Endodermal cell (in vitro differentiated cells): ENCODE measurements at regions not wholly inside any gene's neighbourhood (a gene's known extent, or its start where the extent isn't known, plus 50 kb on each side); places are given as distances from the start of the nearest gene placed in this dataset.
"Not testable (repeated sequence)": the region's sequence is repeated elsewhere in the genome, so short reads cannot be mapped to it uniquely, and the experiment has no call there.

Experiments
- DNase-seq: peaks from one replicate; pipeline ENCODE4 v3.0.0-alpha.2; 2017
- H3K27ac ChIP-seq: 2 replicates; pipeline ENCODE4 v1.5.1; 2013; ENCODE audit warnings: mild to moderate bottlenecking, low read depth, low read length, moderate library complexity
- H3K27me3 ChIP-seq: 2 replicates; pipeline ENCODE4 v1.6.1; 2013; ENCODE audit warnings: mild to moderate bottlenecking, low read length, moderate library complexity; ENCODE audit not compliant: insufficient read depth, control insufficient read depth, poor library complexity, severe bottlenecking
- H3K36me3 ChIP-seq: 2 replicates; pipeline ENCODE4 v1.7.0; 2013; ENCODE audit warnings: mild to moderate bottlenecking, low read length, moderate library complexity; ENCODE audit not compliant: control insufficient read depth, insufficient read depth
- H3K4me1 ChIP-seq: one replicate; pipeline ENCODE4 v1.7.0; 2013; ENCODE audit warnings: low read length; ENCODE audit not compliant: control insufficient read depth, insufficient read depth
- H3K4me3 ChIP-seq: 2 replicates; pipeline ENCODE4 v1.5.1; 2013; ENCODE audit warnings: mild to moderate bottlenecking, low read length, moderate library complexity
- H3K9ac ChIP-seq: 2 replicates; pipeline ENCODE4 v1.6.1; 2013; ENCODE audit warnings: mild to moderate bottlenecking, low read length, moderate library complexity; ENCODE audit not compliant: poor library complexity, severe bottlenecking; ENCODE audit errors: extremely low read depth
- H3K9me3 ChIP-seq: 2 replicates; pipeline ENCODE4 v1.6.1; 2013; ENCODE audit warnings: mild to moderate bottlenecking, low read length, moderate library complexity; ENCODE audit not compliant: control insufficient read depth
- H3K27ac Mint-ChIP-seq: 2 replicates; pipeline ENCODE4 v1.8.0; 2020; ENCODE audit warnings: mixed read lengths
- H3K27me3 Mint-ChIP-seq: 2 replicates; pipeline ENCODE4 v1.8.0; 2021; ENCODE audit warnings: mild to moderate bottlenecking, mixed read lengths; ENCODE audit not compliant: insufficient read depth
- H3K36me3 Mint-ChIP-seq: 2 replicates; pipeline ENCODE4 v1.8.0; 2020; ENCODE audit warnings: low read depth, mixed read lengths
- H3K4me1 Mint-ChIP-seq: 2 replicates; pipeline ENCODE4 v1.8.0; 2020; ENCODE audit warnings: mixed read lengths
- H3K4me3 Mint-ChIP-seq: 2 replicates; pipeline ENCODE4 v1.8.0; 2020; ENCODE audit warnings: mild to moderate bottlenecking, moderate library complexity, mixed read lengths
- H3K9me3 Mint-ChIP-seq: 2 replicates; pipeline ENCODE4 v1.8.0; 2020; ENCODE audit warnings: mild to moderate bottlenecking, mixed read lengths
- WGBS, 2 experiments: methylation state at CpG; one replicate each; pipeline versions ENCODE4 v1.1.5 to v1.1.7; 2013; ENCODE audit warnings: missing lambda C conversion rate in 2 of 2, mixed read lengths in 1 of 2; ENCODE audit not compliant: insufficient coverage in 1 of 2, insufficient read length in 1 of 2; 5-methylcytosine and 5-hydroxymethylcytosine counted together
- TF ChIP-seq, protein P1 (sequence below): fragments of 200-600 bp; sonication (generic); conservative IDR thresholded peaks from 2 replicates; pipeline ENCODE4 v1.5.0; 2021; ENCODE audit warnings: antibody characterized with exemption, mild to moderate bottlenecking

DNA sequence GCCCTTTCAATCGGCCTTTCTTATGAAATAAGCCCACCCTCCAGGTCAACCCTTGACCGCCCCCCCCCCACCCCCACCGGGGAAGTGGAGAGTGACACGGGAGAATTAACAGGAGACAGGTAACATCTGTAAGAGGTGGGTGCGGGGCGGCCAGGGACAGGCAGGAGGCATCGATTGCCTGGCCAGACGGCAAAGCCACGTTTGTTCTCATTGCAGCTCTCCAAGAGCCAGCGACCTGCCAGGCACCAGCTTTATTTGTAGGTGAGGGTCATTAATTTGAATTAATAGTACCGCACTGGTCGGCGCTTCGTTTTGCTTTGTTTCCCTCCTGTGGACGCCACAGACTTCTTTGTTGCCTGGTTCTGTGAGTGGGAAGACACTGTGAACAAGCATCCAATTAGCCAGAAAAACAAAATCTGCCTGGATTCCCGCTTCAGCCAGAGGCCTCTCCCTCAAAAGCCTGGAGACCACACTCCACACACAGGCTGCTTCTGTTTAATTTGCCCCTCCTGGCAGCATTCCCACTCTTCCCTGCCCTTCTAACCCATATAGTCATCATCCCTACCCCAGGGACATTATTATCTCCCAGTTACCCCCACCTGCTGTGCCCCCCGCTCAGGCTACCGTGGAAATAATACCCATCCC is 104.5 kb upstream of the OPCML start:
- Histone ChIP-seq H3K27ac (no peak overlapping the region), H3K4me3 (no peak overlapping the region), H3K9ac (no peak overlapping the region), H3K36me3 (no peaks in the 10 kb centered on the region), H3K4me1 (no peaks in the 10 kb centered on the region), H3K9me3 (no peaks in the 10 kb centered on the region), H3K27me3 (peaks cover 19% of the 10 kb centered on the region)
- Mint-ChIP-seq H3K4me1 (peaks cover 37% of the 10 kb centered on the region), H3K27ac (no peak overlapping the region), H3K36me3 (no peaks in the 10 kb centered on the region), H3K9me3 (peaks cover 3% of the 10 kb centered on the region), H3K27me3 (peaks cover 71% of the 10 kb centered on the region), H3K4me3 (no peak overlapping the region)
- 71 to 90% methylated on average over 5 to 17 of the region's 18 CpGs for WGBS, 2 experiments
- DNase-seq, result peak; percentile 59
- TF ChIP-seq, protein P1, sequence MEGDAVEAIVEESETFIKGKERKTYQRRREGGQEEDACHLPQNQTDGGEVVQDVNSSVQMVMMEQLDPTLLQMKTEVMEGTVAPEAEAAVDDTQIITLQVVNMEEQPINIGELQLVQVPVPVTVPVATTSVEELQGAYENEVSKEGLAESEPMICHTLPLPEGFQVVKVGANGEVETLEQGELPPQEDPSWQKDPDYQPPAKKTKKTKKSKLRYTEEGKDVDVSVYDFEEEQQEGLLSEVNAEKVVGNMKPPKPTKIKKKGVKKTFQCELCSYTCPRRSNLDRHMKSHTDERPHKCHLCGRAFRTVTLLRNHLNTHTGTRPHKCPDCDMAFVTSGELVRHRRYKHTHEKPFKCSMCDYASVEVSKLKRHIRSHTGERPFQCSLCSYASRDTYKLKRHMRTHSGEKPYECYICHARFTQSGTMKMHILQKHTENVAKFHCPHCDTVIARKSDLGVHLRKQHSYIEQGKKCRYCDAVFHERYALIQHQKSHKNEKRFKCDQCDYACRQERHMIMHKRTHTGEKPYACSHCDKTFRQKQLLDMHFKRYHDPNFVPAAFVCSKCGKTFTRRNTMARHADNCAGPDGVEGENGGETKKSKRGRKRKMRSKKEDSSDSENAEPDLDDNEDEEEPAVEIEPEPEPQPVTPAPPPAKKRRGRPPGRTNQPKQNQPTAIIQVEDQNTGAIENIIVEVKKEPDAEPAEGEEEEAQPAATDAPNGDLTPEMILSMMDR, result no peak

DNA sequence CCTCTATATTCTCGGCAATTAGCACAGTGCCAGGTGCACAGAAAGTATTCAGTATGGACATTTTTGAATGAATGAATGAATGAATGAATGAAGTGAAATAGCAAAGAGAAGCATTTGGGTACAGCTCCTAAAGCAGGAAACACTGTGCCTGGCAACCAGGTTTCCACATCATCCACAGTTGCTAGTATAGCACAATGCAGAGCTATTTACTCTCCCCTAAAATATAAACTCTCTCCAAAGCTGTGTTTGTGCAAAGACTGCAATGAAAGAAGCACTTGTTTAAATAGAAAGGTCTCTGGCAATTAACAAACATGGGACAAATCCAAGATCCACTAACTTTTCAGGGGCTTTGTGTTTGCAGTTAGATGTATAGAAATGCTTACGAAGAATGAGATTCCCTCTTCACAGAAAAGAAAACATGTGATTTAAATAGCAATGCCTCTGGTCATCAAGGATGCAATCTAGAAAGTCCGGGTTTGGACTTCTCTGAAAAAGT is 103.0 kb upstream of the OPCML start:
- Histone ChIP-seq H3K4me3 (no peak overlapping the region), H3K27me3 (peaks cover 19% of the 10 kb centered on the region), H3K4me1 (no peaks in the 10 kb centered on the region), H3K36me3 (no peaks in the 10 kb centered on the region), H3K9ac (no peak overlapping the region), H3K27ac (no peak overlapping the region), H3K9me3 (no peaks in the 10 kb centered on the region)
- no peak for DNase-seq
- H3K4me3 Mint-ChIP-seq, result no peak overlapping the region
- H3K36me3 Mint-ChIP-seq, result no peaks in the 10 kb centered on the region
- WGBS, 2 experiments, result 90% methylated on average over 1 to 3 of the region's 3 CpGs
- peaks cover 71% of the 10 kb centered on the region for H3K27me3 Mint-ChIP-seq
- H3K9me3 Mint-ChIP-seq, result no peaks in the 10 kb centered on the region
- TF ChIP-seq, protein P1, result no peak
- H3K4me1 Mint-ChIP-seq, result peaks cover 37% of the 10 kb centered on the region
- no peak overlapping the region for H3K27ac Mint-ChIP-seq

DNA sequence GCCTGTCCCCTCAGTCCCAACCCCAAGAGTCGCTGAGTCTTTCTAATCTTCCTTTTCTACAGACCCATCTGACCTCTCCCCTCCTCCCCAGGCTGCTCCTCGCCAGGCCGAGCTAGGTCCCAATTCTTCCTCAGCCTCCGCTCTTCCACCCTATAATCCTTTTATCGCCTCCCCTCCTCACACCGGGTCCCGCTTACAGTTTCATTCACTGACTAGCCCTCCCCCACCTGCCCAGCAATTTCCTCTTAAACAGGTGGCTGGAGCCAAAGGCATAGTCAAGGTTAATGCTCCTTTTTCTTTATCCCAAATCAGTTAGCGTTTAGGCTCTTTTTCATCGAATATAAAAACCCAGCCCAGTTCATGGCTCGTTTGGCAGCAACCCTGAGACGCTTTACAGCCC is 96.1 kb upstream of the OPCML start:
- 17 to 25% methylated on average over 2 to 10 of the region's 11 CpGs for WGBS, 2 experiments
- Mint-ChIP-seq H3K4me1 (peaks cover 44% of the 10 kb centered on the region), H3K27ac (peak overlapping the region; percentile 19), H3K27me3 (peaks cover 31% of the 10 kb centered on the region)
- H3K9me3 ChIP-seq, H3K27ac ChIP-seq, H3K36me3 ChIP-seq, H3K4me1 ChIP-seq, H3K9ac ChIP-seq, H3K9me3 Mint-ChIP-seq, H3K27me3 ChIP-seq, H3K4me3 ChIP-seq, H3K4me3 Mint-ChIP-seq, H3K36me3 Mint-ChIP-seq: not testable (repeated sequence)
- peak; percentile 71 for DNase-seq

DNA sequence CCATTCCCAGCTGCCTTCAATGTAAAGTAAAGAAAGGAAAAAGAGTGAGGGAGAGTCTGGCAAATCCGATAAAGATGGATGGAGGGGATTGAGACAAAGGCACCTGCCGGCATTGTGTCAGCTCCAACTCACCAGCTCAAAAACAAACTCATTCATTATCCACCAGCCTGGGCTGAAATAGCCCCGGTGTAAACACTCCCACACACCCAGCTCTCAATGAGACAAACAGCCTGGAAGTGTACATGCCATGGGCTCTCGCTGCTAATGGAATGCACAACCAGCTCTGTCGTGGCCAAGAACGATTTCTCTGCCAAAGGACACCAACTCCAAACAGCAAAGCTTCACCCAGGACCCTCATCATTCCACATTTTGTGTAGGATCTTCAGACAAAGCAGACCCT is 89.3 kb upstream of the OPCML start:
- Mint-ChIP-seq H3K27me3 (peaks cover 12% of the 10 kb centered on the region), H3K4me3 (no peak overlapping the region), H3K9me3 (no peaks in the 10 kb centered on the region), H3K36me3 (no peaks in the 10 kb centered on the region), H3K27ac (no peak overlapping the region), H3K4me1 (peaks cover 34% of the 10 kb centered on the region)
- Histone ChIP-seq H3K36me3 (no peaks in the 10 kb centered on the region), H3K4me1 (no peaks in the 10 kb centered on the region), H3K9ac (no peak overlapping the region), H3K27me3 (no peaks in the 10 kb centered on the region), H3K27ac (no peak overlapping the region), H3K4me3 (no peak overlapping the region), H3K9me3 (peaks cover 4% of the 10 kb centered on the region)
- TF ChIP-seq, protein P1, result no peak
- 80 to 82% methylated on average over 3 to 6 of the region's 6 CpGs for WGBS, 2 experiments
- DNase-seq, result no peak
